ENCODE measurements at regions not wholly inside any gene's neighbourhood (a gene's known extent, or its start where the extent isn't known, plus 50 kb on each side); places are given as distances from the start of the nearest gene placed in this dataset.

- H3K27me3 ChIP-seq, result no peaks in the 10 kb centered on the region
- no peak overlapping the region for H3K4me3 ChIP-seq
- no peak for DNase-seq
- TF ChIP-seq CTCF (IDR thresholded peaks at IDR 0.05) (no peak), EP300 (IDR thresholded peaks at IDR 0.05) (no peak), POLR2A (IDR thresholded peaks at IDR 0.05) (no peak)
- WGBS, 2 donors, result 30 to 58% methylated on average over 6 of the region's 6 CpGs
- no peaks in the 10 kb centered on the region for H3K4me1 ChIP-seq
- no peaks in the 10 kb centered on the region for H3K9me3 ChIP-seq
- H3K36me3 ChIP-seq, result no peaks in the 10 kb centered on the region
- intact Hi-C loops (cut with DNase I), result no loop called here
- H3K27ac ChIP-seq, result no peak overlapping the region
Observed at GRCh38 chr1:222104694-222105392, 363.0 kb upstream of the DUSP10 start.

DNA sequence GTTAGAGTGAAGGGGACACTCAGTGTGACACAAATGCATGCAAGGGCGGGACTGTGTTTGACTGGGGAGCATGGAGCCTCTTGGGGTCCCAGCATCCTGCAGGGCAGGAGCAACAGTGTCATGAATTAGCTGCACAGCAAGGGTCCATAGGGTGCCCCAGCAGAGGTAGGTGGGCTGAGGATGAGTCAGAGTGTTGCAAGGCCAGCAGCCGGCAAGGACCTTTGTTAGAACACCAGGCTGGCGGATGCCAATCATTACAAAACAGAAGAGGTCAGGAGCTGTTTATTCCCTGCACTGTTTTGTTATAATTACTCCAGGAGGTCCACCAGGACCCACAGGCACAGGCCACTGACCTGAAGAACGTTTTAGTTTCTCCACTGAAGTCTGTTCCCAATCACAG, 362.2 kb upstream of the DUSP10 start:
- WGBS, 2 donors, result 80 to 84% methylated on average over 4 of the region's 4 CpGs
- intact Hi-C loops (cut with DNase I), result no loop called here
- H3K9me3 ChIP-seq, result no peaks in the 10 kb centered on the region
- H3K36me3 ChIP-seq, result no peaks in the 10 kb centered on the region
- no peak overlapping the region for H3K4me3 ChIP-seq
- no peak for DNase-seq
- no peak for TF ChIP-seq EP300 (IDR thresholded peaks at IDR 0.05)
- no peak for TF ChIP-seq POLR2A (IDR thresholded peaks at IDR 0.05)
- no peak for TF ChIP-seq POLR2AphosphoS5 (IDR thresholded peaks at IDR 0.05)
- H3K27ac ChIP-seq, result no peak overlapping the region
- H3K27me3 ChIP-seq, result no peaks in the 10 kb centered on the region
- H3K4me1 ChIP-seq, result no peaks in the 10 kb centered on the region

GRCh38 chr1:222099746-222100145, 357.9 kb upstream of the DUSP10 start:
- intact Hi-C loops (cut with DNase I), result no loop called here
- Histone ChIP-seq H3K27me3 (no peaks in the 10 kb centered on the region), H3K36me3 (no peaks in the 10 kb centered on the region), H3K27ac (no peak overlapping the region), H3K9me3 (no peaks in the 10 kb centered on the region), H3K4me3 (no peak overlapping the region), H3K4me1 (no peaks in the 10 kb centered on the region)
- 65 to 85% methylated on average over 2 of the region's 2 CpGs for WGBS, 2 donors
- DNase-seq, result no peak
- no peak for TF ChIP-seq EP300 (IDR thresholded peaks at IDR 0.05)
- no peak for TF ChIP-seq POLR2AphosphoS5 (IDR thresholded peaks at IDR 0.05)
- no peak for TF ChIP-seq CTCF (IDR thresholded peaks at IDR 0.05)
- TF ChIP-seq POLR2A (IDR thresholded peaks at IDR 0.05), result no peak

- no peaks in the 10 kb centered on the region for H3K4me1 ChIP-seq
- no peaks in the 10 kb centered on the region for H3K36me3 ChIP-seq
- no peak for DNase-seq
- no peak overlapping the region for H3K4me3 ChIP-seq
- WGBS, 2 donors, result 40 to 53% methylated on average over 2 of the region's 2 CpGs
- no peaks in the 10 kb centered on the region for H3K9me3 ChIP-seq
- no peaks in the 10 kb centered on the region for H3K27me3 ChIP-seq
- H3K27ac ChIP-seq, result no peak overlapping the region
- no peak for TF ChIP-seq CTCF (IDR thresholded peaks at IDR 0.05)
- TF ChIP-seq POLR2A (IDR thresholded peaks at IDR 0.05), result no peak
- TF ChIP-seq EP300 (IDR thresholded peaks at IDR 0.05), result no peak
- no peak for TF ChIP-seq POLR2AphosphoS5 (IDR thresholded peaks at IDR 0.05)
- intact Hi-C loops (cut with DNase I), result no loop called here
Observed at GRCh38 chr1:222098404-222098803, 356.5 kb upstream of the DUSP10 start.

GRCh38 chr1:222097588-222097987, 355.7 kb upstream of the DUSP10 start:
- TF ChIP-seq CTCF (IDR thresholded peaks at IDR 0.05) (no peak), POLR2A (IDR thresholded peaks at IDR 0.05) (no peak), POLR2AphosphoS5 (IDR thresholded peaks at IDR 0.05) (no peak)
- intact Hi-C loops (cut with DNase I), result no loop called here
- Histone ChIP-seq H3K27ac (no peak overlapping the region), H3K36me3 (no peaks in the 10 kb centered on the region), H3K4me1 (no peaks in the 10 kb centered on the region), H3K9me3 (no peaks in the 10 kb centered on the region), H3K4me3 (no peak overlapping the region), H3K27me3 (no peaks in the 10 kb centered on the region)
- DNase-seq, result no peak
- WGBS, 2 donors, result 35 to 71% methylated on average over 4 of the region's 4 CpGs

Data from sigmoid colon (tissue), 6 donors.